ENCODE measurements at regions not wholly inside any gene's neighbourhood (a gene's known extent, or its start where the extent isn't known, plus 50 kb on each side); places are given as distances from the start of the nearest gene placed in this dataset.

DNA sequence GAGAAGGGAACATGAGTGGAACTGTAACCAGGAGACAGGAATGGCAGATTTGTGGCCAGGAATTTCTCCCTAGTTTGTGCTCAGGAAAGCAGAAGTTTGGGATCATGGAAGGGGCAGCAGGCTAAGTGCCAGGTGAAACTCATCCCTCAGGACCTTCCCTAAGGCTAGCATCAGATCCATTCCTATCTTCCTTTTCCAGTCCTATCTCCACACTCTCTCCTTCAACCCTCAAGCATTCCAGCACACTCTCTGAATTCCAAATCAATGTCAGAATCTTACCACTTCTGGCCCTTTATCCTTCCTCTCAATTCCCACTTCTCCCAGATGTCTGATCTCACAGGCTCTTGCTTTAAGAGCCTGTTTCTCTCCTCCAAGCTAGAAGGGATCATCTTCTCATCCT, 53.2 kb upstream of the GRIA1 start:
- ATAC-seq (no peak), DNase-seq (no peak)
- Mint-ChIP-seq H3K4me1 (ENCODE audit: low read depth) (no peaks in the 10 kb centered on the region), H3K9me3 (no peaks in the 10 kb centered on the region), H3K4me3 (no peak overlapping the region), H3K36me3 (ENCODE audit: insufficient read depth) (no peaks in the 10 kb centered on the region), H3K27me3 (ENCODE audit: low read depth) (peaks cover 4% of the 10 kb centered on the region)

DNA sequence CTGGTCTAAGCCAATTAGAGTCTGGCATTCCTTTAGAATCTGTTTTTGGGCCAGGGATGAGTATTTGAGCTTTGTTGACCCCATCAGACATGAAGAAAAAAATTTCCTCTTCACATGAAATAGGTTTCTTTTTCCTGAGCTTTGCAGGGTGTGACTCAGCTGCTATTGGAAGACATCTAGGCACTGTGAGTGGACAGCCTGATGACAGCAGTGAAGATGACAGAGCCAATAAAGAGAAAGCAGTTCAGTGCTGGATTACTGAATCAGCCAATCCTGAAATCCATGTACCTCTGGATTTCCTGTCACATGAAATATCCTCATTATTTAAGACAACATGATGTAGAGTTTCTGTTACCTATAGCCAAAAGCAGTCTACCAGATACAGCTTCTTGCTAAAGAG, 51.3 kb upstream of the GRIA1 start:
- H3K4me1 Mint-ChIP-seq (ENCODE audit: low read depth) = no peaks in the 10 kb centered on the region
- H3K4me3 Mint-ChIP-seq = no peak overlapping the region
- no peaks in the 10 kb centered on the region for H3K9me3 Mint-ChIP-seq
- peaks cover 2% of the 10 kb centered on the region for H3K27me3 Mint-ChIP-seq (ENCODE audit: low read depth)
- no peaks in the 10 kb centered on the region for H3K36me3 Mint-ChIP-seq (ENCODE audit: insufficient read depth)
- ATAC-seq (no peak), DNase-seq (no peak)
